NAMALWA (cell line): ENCODE measurements at regions not wholly inside any gene's neighbourhood (a gene's known extent, or its start where the extent isn't known, plus 50 kb on each side); places are given as distances from the start of the nearest gene placed in this dataset.
"Not testable (repeated sequence)": the region's sequence is repeated elsewhere in the genome, so short reads cannot be mapped to it uniquely, and the experiment has no call there.

Experiments used
- DNase-seq: peaks from one replicate; pipeline ENCODE4 v3.0.0-alpha.2; 2015; ENCODE audit warnings: low spot score

- no peak for DNase-seq
These were observed 687.1 kb upstream of the FBXO33 start for GRCh38 chr14:40119321-40119720.

DNA sequence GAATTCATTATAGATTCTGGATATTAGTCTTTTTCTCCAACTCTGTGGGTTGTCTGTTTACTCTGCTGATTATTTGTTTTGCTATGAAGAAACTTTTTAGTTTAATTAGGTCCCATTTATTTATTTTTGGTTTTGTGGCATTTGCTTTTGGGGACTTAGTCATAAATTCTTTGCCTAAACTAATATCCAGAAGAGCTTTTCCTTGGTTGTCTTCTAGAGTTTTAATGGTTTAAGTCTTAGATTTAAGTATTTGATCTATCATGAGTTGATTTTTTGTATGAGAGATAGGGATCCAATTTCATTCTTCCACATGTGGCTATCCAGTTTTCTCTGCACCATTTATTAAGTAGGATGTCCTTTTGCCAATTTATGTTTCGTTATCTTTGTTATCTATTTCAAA lies 683.4 kb upstream of the FBXO33 start:
- no peak for DNase-seq

DNA sequence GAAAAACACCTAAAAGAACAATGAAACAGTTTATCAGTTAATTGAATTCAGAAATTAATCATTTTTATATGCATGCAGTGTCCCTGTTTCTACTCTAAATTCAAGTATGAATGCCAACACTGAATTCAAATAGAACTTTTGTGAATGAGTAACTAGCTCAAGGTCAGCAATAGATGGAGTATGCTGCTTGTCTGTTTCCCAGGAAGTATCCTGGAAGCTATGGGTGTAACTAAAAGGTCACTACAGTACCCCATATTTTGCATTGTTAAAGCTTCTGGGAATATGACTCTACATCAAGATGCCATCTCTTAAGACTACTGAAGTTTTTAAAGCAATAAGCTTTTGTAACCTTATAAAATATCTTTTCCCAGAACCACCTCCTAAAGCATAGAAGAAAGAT lies 681.4 kb upstream of the FBXO33 start:
- DNase-seq: no peak

- no peak for DNase-seq
These were observed 668.4 kb upstream of the FBXO33 start for GRCh38 chr14:40100544-40101196.

GRCh38 chr14:40099316-40099715 lies 667.1 kb upstream of the FBXO33 start:
- peak; percentile 13 for DNase-seq

GRCh38 chr14:40098468-40098867 lies 666.2 kb upstream of the FBXO33 start:
- DNase-seq: no peak

- DNase-seq: no peak
These were observed 664.7 kb upstream of the FBXO33 start for GRCh38 chr14:40096968-40097367.

DNA sequence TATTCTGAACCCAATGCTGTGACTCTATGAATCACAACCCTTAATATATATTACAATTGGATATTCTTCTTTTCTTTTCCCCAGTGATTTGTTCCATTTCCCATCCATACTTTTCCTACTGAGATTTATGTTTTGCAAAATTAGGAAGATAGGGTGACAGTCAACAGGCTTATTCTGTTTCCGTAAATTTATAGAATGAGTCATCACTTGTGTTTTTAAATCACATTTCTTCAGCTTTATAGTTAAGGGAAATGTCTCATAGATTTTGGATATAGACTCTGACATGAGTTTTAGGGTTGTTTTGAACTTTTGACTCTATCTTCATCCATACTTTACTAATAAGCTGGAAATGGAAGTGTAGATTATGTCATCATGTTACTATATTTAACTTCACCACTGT lies 661.6 kb upstream of the FBXO33 start:
- no peak for DNase-seq

- DNase-seq: no peak
These were observed 641.9 kb upstream of the FBXO33 start for GRCh38 chr14:40074169-40074568.

DNA sequence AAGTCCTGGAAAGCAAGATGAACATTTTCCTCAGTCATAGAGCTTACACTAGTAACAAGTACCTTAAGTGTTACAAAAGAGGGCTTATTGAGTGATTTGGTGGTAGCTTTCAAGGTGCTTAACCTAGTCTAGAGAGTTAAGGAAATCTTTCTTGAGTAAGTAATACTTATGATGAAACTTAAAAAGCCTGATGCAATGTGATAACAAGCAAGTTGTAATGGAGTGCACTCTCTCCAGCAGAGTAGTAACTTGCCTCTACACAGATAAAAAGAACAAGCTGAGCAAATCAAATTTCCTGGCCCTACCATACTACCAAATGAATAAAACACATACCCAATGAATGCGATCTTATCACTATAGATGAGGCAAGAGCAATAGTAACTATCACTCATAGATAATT lies 639.9 kb upstream of the FBXO33 start:
- DNase-seq: no peak

DNA sequence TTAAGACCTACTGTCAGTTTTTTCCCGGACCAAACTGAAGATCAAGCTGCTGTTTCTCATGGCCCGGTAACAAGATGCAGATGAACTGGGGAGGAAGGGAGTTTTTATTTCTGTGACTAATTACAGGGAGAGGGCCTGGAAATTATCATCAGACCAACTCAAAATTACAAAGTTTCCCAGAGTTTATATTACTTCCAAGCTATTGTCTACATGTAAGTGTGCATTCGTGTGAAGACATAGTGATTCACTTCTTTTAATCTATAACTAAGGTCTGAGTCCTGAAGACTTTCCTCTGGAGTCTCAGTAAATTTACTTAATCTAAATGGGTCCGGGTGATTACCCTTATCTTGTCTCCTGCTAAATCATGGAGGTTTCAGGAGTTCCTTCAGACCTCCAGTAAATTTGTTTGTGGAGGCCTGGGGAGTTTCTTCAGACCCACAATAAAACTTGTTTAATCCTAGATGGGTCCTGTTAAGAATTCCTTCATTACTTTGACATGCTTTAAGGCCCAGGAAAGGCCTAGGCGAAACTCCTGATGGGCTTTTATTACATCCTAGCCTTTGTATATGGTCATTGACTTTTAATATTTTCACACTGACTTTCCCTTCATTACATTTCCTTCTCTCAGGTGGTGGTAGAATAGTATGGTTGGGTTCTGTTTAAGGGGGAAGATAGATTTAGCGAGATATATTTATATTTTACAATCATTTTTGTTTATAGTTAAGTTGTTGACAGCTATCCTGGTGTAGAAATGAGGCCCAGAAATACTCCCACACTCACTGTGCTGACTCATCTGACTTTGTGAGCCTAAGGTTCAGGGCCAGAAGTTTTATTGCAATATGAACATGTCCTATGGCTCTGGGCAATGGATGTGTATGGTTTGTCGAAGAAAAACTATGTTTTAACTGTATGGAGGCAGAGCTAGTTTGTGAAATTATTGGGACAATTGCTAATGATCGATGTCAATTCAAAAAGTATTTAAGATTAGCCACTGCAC lies 627.0 kb upstream of the FBXO33 start:
- no peak for DNase-seq

GRCh38 chr14:40053416-40053815 lies 621.2 kb upstream of the FBXO33 start:
- DNase-seq: no peak

DNA sequence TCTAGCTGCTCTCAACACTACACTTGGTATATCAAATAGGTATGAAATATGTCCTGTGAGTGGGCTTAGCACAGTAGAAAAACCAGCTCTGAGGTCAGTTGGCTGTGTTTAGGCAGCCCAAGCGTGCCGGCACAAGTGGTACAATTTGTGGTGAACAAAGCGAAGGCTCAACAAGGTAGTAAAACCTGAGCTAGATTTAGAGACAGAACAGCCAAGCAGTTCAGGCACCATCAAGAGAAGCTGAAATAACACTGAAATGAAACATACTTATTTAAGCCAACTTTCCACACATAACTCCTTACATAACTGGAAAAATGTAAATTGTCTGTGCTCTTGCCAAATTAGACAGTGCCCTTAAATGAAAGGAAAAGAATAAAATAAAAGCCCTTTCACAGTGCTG lies 596.8 kb upstream of the FBXO33 start:
- DNase-seq: no peak

GRCh38 chr14:40025101-40025500 lies 592.9 kb upstream of the FBXO33 start:
- no peak for DNase-seq

- no peak for DNase-seq
These were observed 578.7 kb upstream of the FBXO33 start for GRCh38 chr14:40010961-40011360.

DNA sequence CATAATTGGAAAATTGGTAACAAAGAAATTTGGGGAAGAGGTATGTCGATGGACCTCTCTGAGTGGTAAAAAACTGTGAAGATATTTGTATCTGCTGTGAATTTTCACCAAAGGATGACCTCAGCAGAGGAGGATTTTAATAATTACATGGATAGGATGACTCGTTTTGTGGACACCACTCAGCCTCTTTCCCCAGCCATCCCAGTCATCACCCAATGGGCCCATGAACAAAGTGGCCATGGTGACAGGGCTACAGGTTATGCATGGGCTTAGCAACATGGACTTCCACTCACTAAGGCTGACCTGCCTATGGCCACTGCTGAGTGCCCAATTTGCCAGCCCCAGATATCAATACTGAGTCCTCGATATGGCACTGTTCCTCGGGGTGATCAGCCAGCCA lies 577.5 kb upstream of the FBXO33 start:
- DNase-seq: no peak

DNA sequence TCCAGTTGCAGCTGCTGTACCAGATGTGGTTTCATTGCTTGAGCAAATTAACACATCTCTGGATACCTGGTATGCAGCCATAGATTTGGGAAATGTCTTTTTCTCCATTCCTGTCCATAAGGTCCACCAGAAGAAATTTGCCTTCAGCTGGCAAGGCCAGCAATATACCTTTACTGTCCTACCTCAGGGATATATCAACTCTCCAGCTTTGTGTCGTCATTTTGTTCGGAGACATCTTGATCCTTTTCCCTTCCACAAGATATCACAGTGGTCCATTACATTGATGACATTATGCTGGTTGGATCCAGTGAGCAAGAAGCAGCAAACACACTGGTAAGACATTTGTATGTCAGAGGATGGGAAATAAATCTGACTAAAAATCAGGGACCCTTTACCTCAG lies 576.1 kb upstream of the FBXO33 start:
- DNase-seq: not testable (repeated sequence)

GRCh38 chr14:40004871-40005500 lies 572.8 kb upstream of the FBXO33 start:
- DNase-seq: no peak

- no peak for DNase-seq
These were observed 571.5 kb upstream of the FBXO33 start for GRCh38 chr14:40003773-40004172.

DNA sequence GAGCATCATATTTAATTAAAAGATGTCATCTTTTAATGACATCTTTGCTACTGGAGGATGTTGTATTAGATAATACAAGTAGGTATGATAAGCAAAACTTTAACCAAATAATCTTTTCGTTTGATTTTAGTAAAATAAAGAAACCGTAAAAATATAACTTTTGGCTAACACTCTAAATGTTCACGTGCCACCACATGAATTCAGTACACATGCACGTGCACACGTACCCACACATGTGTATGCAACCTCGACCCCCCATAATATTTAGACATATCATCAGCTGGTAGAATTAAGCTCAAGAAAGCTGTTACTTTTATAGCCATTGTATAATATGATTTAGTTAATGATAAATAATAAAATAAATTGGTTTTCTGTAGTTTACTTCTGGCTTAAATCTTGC lies 566.6 kb upstream of the FBXO33 start:
- no peak for DNase-seq

DNA sequence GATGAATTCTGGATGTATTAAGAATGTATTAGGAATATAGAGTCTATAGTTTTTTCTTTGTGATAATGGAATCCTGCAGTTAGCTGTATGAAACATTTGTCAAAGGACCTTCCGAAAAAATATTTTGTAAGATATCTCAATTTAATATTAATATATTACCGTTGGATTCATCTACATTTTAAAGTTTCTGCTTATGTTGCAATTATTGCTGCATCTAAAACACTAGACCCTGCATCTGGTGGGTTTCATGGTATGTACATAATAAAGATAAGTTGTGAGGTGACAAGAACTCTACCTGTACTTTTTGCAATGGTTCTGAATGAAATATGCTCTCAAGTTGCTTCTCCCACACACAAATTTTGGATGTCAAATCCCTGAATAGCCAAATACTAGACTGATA lies 565.9 kb upstream of the FBXO33 start:
- no peak for DNase-seq

- no peak for DNase-seq
These were observed 558.8 kb upstream of the FBXO33 start for GRCh38 chr14:39991041-39991440.

DNA sequence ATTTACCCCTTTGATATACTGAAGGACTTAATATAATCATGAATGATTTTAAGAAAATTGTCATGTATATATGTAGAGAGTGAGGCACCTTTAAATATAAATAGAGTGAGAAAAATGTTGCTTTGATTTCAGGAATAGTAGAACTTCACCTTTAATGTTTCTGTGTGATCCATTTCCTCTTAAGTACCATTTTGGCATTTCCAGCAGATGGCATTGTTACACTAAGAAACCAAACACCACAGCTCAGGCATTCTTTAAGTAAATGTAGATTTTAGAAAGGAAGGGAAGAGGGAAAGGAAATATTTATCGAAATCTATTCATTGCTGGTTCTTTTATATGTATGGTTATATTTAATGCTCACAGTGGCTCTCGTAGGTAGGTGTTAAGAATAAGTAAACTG lies 556.7 kb upstream of the FBXO33 start:
- DNase-seq: peak; percentile 44
